Kidney glomerular epithelial cell (primary cell): ENCODE measurements at regions not wholly inside any gene's neighbourhood (a gene's known extent, or its start where the extent isn't known, plus 50 kb on each side); places are given as distances from the start of the nearest gene placed in this dataset.

ENCODE experiments used
- DNase-seq: peaks from one replicate; lab custom pipeline; 2025; lab: John Stamatoyannopoulos, UW

GRCh38 chr16:62652441-62653120 lies 616.3 kb upstream of the CDH8 start:
- DNase-seq: no peak

- DNase-seq: no peak
Observed at GRCh38 chr16:62648256-62648655, 612.0 kb upstream of the CDH8 start.

- no peak for DNase-seq
Observed at GRCh38 chr16:62644030-62644812, 608.0 kb upstream of the CDH8 start.

- no peak for DNase-seq
Observed at GRCh38 chr16:62642677-62643076, 606.4 kb upstream of the CDH8 start.

- DNase-seq: no peak
Observed at GRCh38 chr16:62639890-62640289, 603.7 kb upstream of the CDH8 start.

GRCh38 chr16:62638964-62639870 lies 603.0 kb upstream of the CDH8 start:
- no peak for DNase-seq

- no peak for DNase-seq
Observed at GRCh38 chr16:62638324-62638911, 602.2 kb upstream of the CDH8 start.

GRCh38 chr16:62625326-62625725 lies 589.1 kb upstream of the CDH8 start:
- DNase-seq: no peak

GRCh38 chr16:62620275-62620674 lies 584.0 kb upstream of the CDH8 start:
- no peak for DNase-seq

- DNase-seq: no peak
Observed at GRCh38 chr16:62615526-62615925, 579.3 kb upstream of the CDH8 start.

GRCh38 chr16:62610291-62610690 lies 574.1 kb upstream of the CDH8 start:
- DNase-seq: no peak

GRCh38 chr16:62602790-62603189 lies 566.6 kb upstream of the CDH8 start:
- no peak for DNase-seq

GRCh38 chr16:62597875-62598274 lies 561.6 kb upstream of the CDH8 start:
- DNase-seq: no peak

GRCh38 chr16:62596584-62596983 lies 560.3 kb upstream of the CDH8 start:
- DNase-seq: no peak

- DNase-seq: no peak
Observed at GRCh38 chr16:62596125-62596524, 559.9 kb upstream of the CDH8 start.

GRCh38 chr16:62586128-62586862 lies 550.1 kb upstream of the CDH8 start:
- DNase-seq: no peak

GRCh38 chr16:62585041-62585545 lies 548.9 kb upstream of the CDH8 start:
- no peak for DNase-seq

GRCh38 chr16:62583414-62583813 lies 547.2 kb upstream of the CDH8 start:
- DNase-seq: no peak

GRCh38 chr16:62573466-62573865 lies 537.2 kb upstream of the CDH8 start:
- DNase-seq: no peak

GRCh38 chr16:62568926-62569325 lies 532.7 kb upstream of the CDH8 start:
- no peak for DNase-seq

- no peak for DNase-seq
Observed at GRCh38 chr16:62565706-62566105, 529.5 kb upstream of the CDH8 start.
